HG02623 (cell line): ENCODE measurements at regions not wholly inside any gene's neighbourhood (a gene's known extent, or its start where the extent isn't known, plus 50 kb on each side); places are given as distances from the start of the nearest gene placed in this dataset.
"Not testable (repeated sequence)": the region's sequence is repeated elsewhere in the genome, so short reads cannot be mapped to it uniquely, and the experiment has no call there.

ENCODE experiments used
- ATAC-seq: cut with Tn5 transposase; IDR thresholded peaks from one replicate; pipeline ENCODE4 v1.9.1; 2021; ENCODE audit warnings: moderate library complexity; ENCODE audit not compliant: unreplicated experiment

DNA sequence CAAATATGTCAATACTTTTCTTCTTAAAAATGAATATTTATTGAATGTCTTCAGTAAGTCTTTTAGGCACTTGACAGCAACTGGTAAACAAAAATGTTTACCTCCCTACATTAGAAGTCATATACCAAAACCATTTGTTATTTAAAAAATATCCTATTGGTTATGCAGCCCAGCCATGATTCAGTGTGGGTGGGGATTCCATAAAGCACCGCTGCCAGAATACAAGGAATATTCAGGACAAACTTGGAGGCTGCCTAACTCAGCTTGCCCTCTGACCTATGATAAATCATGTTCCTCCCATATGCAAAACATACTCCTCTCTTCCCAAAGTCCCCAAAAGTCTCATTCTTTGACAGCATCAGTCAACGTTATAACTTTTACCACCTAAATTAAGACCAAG lies 486.8 kb upstream of the IRAK1BP1 start:
- ATAC-seq, result no peak

DNA sequence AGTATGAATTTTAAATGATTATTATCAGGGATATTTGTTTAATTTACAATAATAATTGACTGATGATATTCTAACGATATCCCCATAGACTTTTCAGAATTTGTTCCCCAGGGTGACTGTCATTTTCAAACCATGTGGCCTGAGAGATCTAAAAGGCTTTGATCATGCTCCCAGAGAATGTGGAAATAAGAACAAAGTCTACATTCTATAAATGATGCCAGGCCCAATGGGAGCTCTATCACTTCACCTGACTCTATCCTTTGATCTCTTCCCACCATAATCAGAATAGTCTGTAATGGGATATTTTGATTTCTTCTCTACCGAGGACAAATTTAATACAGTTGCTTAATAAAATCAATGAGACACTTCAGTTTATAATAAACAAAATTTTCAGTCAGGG lies 483.4 kb upstream of the IRAK1BP1 start:
- no peak for ATAC-seq

DNA sequence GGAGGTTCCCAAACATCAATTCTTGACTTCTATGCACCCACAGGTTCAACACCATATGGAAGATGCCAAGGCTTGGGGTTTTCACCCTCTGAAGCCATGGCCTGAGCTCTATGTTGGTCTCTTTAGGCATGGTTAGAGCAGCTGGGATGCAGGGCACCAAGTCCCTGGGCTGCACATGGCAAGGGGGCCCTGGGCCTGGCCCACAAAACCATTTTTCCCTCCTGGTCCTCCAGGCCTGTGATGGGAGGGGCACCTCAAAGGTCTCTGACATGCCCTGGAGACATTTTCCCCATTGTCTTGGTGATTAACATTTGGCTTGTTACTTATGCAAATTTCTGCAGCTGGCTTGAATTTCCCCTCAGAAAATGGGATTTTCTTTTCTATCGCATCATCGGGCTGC lies 480.5 kb upstream of the IRAK1BP1 start:
- not testable (repeated sequence) for ATAC-seq

DNA sequence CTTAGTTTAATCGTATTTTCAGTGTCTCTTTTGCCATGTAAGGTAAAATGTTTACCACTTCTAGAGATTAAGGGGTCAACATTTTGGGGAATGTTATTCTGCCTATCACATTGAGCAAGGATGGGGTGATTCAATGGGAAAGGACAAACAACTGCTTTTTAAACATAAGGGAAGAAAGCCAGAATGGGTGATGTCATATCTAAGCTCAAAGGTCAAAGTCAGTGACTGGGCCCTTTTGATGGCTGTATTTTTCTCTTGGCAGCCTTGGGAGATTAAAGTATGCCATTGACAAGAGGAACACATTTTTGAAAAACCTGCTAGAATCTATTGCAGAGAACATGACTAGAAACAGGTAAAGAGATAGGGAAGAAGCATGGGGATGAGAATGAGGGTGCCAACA lies 477.3 kb upstream of the IRAK1BP1 start:
- no peak for ATAC-seq

DNA sequence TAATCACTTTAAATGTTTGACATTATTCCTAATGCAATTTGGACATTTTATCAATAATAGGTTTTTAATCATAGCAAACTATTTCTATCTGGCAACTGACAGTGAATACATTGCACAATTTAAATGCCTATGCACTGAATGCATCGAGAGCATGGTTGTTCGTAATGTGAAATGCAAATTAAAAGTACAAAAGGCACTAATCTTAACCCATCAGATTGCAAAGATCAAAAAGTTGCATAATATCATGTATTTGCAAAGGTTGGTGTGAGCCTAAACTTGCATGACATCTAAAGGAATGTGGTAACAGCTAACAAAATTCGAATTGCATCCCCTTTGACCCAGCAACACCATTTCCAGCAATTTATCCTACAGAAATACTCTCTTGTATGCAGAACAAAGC lies 469.9 kb upstream of the IRAK1BP1 start:
- no peak for ATAC-seq

DNA sequence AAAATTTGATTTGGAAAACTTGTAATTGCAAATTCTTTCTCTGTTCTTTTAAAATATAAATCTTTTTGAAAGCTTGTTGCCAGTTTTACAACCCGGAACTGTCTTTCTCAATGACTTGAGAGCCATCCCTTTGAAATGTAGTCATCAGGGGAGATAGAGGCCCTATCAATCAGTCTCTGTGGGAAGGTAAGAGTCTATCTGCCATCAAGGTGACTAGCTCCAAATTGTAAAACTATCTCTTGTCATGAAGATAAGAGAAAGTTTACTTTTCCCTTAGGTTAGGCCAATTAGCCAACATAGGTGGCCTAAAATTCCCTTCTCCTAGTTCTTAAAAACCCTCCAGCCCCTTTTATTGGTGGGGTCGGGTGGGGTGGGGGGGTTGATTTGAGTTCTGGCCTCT lies 469.1 kb upstream of the IRAK1BP1 start:
- no peak for ATAC-seq

DNA sequence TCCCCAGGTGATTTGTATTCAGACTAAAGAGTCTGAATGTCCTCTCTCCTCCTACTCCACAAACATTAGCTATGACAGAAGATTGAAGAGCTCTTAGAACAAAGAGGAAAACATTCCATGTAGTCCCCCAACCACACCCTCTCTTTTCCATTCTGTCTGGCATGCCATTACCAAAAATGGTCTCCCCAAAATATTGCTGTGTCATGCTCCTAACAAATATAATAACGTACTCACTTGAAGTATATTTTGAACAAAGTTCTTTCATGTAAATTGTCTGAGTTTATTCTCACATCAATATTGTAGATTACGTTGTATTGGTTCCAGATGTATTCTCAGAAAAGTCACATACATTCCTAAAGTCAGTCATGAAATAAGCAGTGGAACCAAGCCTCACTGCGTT lies 467.3 kb upstream of the IRAK1BP1 start:
- ATAC-seq, result no peak

DNA sequence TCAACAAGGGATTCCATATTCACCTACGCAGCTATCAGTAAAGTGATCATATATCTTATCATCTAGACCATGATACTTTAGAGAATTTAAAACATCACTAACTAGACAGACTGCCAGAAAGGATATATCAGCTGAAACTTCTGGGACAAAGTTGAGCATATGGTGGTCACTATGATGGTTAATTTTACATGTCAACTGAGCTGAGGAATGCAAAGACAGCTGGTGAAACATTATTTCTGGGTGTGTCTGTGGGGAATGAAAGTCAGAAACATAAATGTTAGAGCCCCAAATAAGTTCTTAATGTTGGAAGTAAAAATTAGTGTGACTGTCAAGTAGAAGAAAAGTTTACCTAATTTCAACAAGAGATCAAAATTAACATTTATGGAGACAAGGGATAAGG lies 440.0 kb upstream of the IRAK1BP1 start:
- no peak for ATAC-seq

DNA sequence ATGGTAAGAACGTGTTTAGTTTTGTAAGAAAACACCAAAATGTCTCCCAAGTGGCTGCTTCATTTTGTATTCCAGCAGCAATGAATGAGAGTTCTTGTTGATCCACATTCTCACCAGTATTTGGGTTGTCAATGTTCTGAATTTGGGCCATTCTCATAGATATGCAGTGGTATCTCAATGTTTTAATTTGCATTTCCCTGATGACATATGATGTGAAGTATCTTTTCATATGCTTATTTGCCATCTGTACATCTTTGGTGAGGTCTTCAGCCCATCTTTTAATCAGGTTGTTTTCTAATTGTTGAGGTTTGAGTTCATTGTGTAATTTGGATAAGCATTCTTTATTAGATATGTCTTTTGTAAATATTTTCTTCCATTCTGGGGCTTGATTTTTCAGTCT lies 436.8 kb upstream of the IRAK1BP1 start:
- ATAC-seq, result no peak

DNA sequence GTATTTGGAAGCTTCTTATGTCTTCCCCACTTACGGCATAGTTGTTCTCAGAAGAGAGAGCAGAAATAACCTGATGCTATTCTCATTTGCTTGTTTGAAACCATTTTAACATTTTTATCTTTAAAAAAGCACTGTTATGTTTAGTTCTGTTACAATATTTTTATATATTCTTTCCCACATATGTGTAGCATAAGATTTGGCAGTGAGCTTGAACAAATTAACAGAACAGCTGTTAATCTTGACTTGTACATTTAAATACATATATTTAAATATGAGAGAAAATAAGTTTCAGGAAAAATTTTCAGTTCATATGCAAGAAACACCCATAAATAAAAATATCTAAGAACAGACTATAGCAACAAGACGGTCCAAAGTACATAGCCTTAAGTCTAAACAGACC lies 431.7 kb upstream of the IRAK1BP1 start:
- no peak for ATAC-seq

DNA sequence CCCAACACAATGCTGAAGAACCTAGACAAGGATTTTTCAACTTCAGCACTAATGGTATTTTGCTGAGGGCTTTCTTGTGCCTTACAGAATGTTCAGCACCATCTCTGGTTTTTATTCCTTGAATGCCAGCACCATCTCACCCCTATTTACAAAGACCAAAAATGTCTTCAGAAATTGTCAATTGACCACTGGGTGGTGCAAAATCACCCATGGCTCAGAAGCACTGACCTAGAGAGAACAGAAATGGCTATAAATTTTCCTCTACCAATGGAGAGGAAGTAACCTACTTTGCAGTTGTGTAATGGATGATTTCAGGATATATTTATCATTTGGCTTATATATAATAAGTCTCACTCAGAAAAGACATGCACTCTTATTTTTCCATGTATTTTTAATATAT lies 431.0 kb upstream of the IRAK1BP1 start:
- ATAC-seq, result peak; percentile 62

DNA sequence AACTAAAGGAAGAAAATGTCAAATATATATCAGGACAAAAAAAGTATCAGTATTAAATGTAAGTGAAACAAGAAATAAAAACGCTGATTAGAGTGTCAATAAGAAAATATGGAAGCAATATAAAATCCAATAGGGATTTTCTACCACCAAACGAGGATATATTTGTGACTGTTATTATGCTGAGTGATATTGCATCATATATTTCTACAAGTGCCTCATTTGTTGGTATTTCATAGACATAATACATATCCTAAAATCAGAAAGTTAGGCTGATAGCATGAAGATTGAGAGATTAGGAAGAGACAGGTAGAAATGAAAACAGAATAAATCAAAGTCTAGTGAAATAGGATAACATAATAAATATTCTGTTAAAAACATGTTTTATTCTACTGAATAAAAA lies 429.2 kb upstream of the IRAK1BP1 start:
- no peak for ATAC-seq

DNA sequence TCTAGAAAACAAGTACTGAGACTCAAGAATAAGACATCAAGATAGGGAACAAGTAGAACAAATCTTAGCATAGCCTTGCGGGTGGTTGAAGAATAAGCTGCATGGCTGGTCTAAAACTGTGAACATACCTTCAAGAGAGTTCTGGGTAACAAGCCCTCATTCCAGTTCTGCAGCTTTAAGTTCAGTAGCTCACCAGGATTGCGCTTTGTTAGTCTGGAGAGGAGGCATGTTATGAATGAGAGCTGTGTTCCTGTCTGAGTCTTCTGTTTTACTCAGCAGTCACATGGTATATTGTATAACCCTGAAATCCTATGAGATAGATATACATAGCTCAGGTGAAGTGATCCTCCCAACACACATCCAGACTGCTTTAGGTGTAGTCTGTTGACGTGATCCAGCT lies 406.6 kb upstream of the IRAK1BP1 start:
- no peak for ATAC-seq

DNA sequence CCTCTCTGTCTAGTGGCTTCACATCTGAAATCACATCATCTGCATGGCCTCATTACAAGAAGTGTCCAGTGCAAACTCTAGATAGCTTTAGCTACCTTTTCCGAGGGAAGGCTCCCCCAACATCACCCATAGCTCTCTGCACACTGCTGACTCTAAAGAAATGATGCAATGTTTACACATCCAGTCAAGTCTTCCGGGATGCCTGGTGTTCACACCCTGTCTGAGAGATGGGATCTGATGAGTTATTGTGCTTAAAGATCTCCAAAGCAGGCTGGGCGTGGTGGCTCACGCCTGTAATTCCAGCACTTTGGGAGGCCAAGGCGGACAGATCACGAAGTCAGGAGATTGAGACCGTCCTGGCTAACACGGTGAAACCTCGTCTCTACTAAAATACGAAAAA lies 404.6 kb upstream of the IRAK1BP1 start:
- no peak for ATAC-seq

DNA sequence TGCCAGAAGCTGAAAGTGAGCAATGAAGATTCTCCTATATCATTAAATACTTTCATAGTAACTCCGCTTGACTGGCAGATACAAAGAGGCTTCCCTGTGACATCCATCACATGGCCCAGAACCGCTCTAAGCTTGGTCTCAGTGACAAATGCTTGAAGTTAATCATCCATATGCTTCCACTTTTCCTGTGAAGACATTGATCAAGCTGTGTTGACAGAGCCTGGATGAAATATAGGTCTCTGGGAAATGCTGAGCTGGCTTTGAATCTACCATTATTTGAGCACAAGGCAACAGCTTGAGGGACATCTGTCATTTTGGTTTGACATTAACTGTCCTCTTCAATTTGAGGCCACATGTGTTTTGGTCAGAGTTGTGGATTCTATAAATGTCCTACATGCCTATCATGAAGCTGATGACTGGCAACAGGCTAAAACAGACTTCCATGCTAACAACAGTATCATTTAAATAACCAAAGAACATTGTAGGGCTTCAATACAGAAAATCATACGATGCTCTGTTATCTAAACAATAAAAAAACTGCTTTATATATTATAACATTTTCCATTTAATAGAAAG lies 402.2 kb upstream of the IRAK1BP1 start:
- no peak for ATAC-seq

DNA sequence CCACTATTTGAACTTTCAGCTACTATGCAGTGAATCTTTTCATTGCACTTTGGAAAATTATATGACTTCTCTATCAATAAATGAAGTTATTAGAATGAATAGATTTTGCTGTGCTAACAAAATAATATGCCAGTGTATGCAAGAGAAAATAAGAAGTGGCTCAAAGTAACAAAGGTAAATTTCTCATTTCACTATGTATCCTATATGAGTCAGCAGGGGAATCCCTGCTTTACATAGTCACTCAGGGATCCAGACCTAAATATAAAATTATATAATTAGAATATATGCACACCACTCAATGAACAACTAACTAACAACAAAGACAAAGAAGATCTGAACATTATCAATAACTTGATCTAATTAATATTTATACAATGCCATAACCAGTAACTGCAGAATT lies 390.8 kb upstream of the IRAK1BP1 start:
- no peak for ATAC-seq

DNA sequence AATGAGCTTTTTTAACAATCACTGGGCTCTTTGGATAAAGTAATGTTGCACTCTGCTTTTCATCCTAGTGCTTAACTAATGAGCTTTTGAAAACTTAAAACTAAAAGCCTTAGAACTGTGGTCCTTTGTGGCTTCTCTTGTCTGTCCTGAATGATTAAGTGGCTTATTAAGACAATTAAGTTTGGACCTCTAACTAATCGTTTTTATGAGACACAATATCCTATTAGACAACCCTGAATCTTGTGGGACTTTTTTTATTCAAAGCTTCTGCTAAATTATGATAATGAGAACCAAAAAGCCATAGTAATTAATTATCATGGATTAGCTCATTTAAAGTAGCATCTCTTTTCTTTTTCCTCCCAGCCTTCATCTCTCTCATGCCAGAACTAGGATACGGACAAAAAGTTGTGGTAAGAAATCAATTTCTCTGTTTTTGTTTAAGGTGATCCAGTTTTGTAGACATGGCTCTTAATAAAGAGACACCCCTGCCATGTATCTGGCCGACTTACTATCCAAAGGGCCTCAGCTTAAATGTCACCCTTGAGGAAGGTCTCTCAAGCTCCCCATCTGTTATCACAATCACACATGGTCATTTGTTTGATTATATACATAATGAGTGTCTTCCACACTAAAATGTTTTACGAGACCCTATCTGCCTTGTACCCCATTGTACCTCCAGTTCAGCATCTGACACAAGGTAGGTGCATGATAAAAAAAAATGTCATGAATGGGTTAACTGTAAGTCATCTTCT lies 384.4 kb upstream of the IRAK1BP1 start:
- ATAC-seq, result no peak

DNA sequence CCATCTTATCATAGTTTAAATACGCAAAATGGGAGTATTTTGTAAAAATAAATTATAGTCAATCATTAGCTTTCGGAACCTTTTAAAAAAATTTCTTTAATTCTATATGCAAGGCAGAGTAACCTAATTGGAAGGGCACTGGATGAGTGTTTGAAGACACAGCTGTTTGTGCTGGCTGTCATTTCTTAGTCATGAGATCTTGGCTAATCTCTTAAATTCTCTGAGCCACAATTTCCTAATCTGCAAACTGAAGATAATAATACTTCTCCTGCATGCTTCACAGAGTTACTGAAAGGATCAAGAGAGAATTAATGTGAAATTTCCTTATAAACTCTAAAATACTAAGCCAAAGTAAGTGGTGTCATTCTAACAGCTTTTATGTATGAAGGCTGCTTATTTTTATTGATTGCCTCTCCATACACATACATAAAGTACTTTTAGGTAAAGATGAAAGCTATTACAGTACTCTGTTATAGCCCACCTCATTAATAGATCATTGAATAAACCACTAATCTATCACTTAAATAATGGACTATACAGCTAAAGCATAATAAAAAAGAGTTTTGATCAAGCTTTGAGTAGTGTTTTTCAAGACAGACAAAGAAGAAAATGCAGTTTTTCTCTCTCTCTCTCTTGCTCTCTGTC lies 383.7 kb upstream of the IRAK1BP1 start:
- ATAC-seq, result no peak

DNA sequence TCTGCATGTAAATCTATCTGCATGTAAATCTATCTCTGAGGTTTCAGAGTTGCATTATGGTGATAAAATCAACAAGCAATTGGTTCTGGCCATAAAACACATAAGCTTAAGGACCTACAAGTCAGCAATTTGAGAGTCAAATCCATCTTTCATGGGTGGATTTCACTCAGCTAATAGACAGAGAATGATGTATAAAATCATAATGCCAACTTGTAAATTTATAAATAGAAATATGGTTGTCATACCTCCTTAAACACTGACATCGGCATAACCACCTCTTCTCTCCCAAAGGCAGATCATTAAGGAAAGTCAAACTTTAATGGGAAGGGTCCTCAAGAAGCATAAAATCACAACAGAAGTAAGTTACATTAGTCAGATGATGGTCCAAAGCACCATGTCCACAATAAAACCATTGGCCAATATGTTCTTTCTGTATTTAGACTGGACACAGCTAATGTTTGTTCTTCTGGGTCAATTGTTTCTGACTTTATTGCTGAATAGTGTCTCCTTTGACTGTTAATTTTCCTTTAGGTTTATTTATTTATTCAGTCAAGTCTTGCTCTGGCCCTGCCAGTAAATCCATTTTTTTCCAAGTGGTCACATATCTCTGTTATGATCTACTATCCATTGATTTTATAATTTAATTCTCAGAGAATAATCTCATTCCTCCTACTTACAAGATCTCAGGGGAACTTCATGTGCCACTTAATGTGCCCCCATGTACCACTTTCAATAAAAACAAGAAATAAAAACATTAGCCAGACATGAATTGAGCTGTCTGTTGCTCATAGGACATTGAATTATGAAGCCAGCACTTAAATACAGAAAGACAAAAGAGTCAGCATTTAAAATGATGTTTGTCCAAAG lies 382.9 kb upstream of the IRAK1BP1 start:
- ATAC-seq, result no peak

DNA sequence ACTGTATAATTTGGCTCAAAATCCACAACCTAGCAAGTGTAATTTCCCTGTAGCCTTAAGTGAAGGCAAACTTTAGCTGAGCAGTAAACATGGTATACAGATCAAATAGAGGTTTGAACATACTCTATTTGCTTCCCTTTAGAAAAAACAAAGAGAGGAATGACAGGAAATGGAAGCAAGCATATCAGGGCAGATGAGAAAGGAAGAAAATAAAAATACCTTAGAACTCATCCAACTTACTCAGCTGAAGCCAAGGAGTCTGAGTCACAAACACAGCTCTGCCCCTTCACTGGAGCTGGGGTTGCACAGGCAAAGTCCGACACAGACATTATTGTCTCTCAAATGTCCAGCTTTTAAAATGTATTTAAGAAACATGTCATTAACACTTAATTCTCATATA lies 379.9 kb upstream of the IRAK1BP1 start:
- no peak for ATAC-seq

DNA sequence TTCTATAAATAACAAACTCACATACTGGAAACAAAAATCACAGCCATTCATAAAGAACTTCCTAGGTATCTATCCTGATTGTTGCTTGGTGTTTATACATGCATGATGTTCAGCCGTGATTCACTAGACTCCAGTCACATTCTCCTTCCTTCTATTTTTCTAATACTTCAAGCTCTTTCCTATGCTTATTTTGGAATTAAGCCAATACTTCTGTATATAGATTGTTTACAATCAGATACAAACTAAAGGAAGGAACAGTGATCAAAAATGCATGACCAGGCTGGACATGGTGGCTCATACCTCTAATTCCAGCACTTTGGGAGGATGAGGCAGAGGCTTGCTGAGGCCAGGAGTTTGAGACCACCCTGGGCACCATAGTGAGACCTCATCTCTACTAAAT lies 377.5 kb upstream of the IRAK1BP1 start:
- no peak for ATAC-seq
